CD4-positive, alpha-beta T cell treated with Interleukin-12 subunit alpha and Interleukin-12 subunit beta, for 1 hour (primary cell): ENCODE measurements at regions not wholly inside any gene's neighbourhood (a gene's known extent, or its start where the extent isn't known, plus 50 kb on each side); places are given as distances from the start of the nearest gene placed in this dataset.
"Not testable (repeated sequence)": the region's sequence is repeated elsewhere in the genome, so short reads cannot be mapped to it uniquely, and the experiment has no call there.

Source experiments
- DNase-seq: peaks from one replicate; pipeline ENCODE4 v3.0.0-alpha.2; 2020

DNA sequence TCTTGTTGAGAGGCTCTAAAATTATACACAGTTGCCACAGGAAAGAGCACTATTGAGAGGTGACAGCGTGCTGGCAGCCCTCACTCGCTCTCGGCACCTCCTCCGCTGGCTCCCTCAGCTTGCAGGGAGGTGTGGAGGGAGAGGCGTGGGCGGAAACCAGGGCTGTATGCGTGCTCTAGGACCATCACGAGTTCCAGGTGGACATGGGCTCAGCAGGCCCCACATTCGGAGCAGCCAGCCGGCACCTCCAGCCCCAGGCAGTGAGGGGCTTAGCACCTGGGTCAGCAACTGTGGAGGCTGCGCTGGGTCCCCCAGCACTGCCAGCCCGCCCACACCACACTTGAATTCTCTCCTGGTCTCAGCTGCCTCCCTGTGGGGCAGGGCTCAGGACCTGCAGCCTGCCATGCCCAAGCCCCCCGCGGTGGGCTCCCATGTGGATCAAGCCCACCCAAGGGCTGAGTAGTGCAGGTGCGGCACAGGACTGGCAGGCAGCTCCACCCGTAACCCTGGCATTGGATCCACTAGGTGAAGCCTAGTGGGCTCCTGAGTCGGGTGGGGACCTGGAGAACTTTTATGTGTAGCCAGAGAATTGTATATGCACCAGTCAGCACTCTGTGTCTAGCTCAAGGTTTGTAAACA lies 460.6 kb upstream of the ALCAM start:
- DNase-seq: no peak

- no peak for DNase-seq
These were observed 459.2 kb upstream of the ALCAM start for GRCh38 chr3:104907507-104907906.

GRCh38 chr3:104908761-104909160 lies 457.9 kb upstream of the ALCAM start:
- no peak for DNase-seq

DNA sequence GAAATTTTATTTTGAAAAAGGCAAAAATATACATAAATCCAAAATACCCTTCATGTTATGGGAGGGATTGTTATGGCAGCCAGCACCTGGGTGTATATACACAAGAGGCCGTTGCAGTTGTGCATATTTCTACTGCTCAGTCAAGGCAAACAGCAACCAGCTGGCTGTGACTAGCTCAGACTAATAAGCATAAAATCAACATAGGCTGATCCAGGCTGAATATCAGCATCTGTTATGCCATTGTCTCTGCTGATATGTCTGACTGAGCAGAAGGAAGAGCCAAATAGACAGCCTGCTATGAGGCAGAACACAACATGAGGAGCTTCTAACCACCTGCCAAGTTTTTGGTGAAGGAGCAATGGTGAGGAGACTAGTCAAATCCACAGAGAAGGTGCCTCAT lies 457.5 kb upstream of the ALCAM start:
- no peak for DNase-seq

DNA sequence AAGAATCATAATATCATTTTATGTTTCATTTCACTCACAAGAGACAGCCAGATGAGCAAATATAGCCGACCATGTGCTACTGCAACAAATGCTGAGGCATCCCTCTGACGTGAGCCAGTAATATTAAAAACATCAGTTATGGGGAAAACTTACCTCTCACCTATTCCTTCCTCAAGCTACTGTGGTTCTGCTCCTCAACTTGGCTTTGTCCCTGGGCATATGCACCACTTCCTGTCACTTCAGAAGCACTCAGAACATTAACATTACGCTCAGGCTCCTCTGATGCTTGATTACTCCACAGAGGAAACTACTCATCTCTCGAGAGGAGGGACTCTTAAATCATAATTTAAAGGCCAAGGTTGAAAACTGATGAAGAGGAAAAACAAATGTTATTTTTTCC lies 457.0 kb upstream of the ALCAM start:
- no peak for DNase-seq

GRCh38 chr3:104911376-104911775 lies 455.3 kb upstream of the ALCAM start:
- no peak for DNase-seq

GRCh38 chr3:104916971-104917370 lies 449.7 kb upstream of the ALCAM start:
- no peak for DNase-seq

DNA sequence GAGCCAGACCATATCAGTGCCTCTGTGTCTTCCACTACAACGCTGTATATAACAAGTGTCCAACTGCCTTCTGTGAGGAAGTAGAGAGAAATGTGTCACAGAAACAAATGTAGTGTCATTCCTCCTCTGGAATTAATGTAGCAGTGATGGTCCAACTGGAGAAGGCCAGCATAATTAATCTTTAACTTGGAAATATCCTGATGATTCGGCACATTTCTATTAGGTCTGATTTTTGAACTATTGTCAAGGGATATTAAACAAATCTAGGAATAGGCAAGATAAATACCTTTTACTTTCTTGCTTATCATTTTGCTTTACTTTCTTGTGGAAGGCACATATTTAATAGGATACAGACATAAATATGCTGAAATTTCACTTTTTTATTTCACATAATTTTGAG lies 446.2 kb upstream of the ALCAM start:
- no peak for DNase-seq

- no peak for DNase-seq
These were observed 432.7 kb upstream of the ALCAM start for GRCh38 chr3:104933972-104934371.

DNA sequence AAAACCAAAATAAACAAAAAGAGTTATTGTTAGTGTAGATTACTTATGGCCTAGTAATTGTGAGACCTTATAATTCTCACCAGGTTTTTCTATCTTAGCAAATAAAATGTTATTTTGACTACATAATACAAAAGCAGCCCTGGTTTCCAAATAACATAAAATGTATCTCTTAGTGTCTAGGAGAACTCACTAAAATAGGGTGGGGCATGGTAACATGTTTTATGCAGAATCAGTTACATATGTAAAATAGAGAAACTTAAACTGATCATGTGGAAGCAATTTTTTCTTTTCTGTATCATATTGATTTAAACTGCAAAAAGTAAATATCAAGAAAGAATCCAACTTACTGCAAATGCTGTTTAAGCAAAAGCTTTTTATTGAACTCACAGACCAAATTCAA lies 431.1 kb upstream of the ALCAM start:
- DNase-seq: no peak

GRCh38 chr3:104939196-104939595 lies 427.5 kb upstream of the ALCAM start:
- DNase-seq: no peak

DNA sequence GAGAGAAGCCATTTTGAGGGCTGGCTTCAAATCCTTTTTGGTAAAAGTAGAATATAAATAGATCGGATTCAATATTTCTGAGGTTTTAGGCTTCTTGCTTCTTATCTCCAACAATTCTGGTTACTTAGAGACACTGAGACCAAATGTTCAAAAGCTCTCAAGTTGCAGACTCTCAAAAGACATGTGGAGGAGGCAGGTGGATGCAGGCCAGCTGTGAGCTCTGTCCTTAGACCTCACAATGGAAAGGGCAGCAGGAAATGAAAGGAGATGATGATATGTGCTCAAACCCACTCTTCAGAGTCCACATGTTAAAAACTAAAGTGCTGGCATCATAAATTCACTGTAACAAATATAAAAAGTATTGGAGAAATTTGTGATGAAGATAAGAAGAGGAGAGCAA lies 424.9 kb upstream of the ALCAM start:
- DNase-seq: no peak

- no peak for DNase-seq
These were observed 422.7 kb upstream of the ALCAM start for GRCh38 chr3:104943974-104944373.

DNA sequence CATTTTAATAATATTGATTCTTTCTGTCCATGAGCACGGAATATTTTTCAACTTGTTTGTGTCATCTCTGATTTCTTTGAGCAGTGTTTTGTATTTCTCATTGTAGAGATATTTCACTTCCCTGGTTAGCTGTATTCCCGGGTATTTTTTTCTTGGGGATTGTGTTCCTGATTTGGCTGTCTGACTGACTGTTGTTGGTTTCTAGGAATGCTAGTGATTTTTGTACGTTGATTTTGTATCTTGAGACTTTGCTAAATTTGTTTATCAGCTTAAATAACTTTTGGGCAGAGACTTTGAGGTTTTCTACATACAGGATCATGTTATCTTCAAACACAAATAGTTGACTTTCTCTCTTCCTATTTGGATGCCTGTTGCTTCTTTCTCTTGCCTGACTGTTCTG lies 418.8 kb upstream of the ALCAM start:
- no peak for DNase-seq

DNA sequence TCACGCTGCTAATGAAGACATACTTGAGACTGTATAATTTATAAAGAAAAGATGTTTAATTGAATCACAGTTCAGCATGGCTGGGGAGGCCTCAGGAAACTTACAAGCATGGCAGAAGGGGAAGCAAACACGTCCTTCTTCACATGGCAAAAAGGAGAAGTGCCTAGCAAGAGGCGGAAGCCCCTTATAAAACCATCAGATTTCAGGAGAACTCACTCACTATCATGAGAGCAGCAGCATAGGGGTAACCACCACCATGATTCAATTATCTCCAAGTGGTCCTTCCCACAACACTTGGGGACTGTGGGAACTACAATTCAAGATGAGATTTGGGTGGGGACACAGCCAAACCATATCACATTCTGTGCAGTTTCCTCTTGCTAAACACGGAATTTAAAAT lies 416.9 kb upstream of the ALCAM start:
- DNase-seq: not testable (repeated sequence)

DNA sequence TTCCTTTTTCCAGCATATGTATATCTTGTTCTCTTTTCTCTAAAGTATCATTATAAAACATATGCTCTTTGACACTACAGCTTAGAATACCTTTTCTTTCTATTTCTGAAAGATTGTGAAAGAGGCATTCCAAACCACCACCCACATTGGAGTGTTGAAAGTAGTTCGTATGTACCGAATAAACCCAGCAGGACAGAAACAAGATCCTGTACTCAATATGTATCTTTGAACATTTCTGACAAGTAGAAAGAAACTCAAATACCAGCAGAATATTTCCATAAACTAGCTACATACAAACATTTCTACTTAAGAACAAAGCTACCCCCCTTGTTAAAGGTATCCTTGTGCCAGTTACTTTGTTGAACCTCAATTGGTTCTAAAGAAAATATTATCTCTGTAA lies 415.3 kb upstream of the ALCAM start:
- no peak for DNase-seq

- DNase-seq: no peak
These were observed 414.4 kb upstream of the ALCAM start for GRCh38 chr3:104952146-104952972.

- DNase-seq: no peak
These were observed 409.9 kb upstream of the ALCAM start for GRCh38 chr3:104956620-104957345.

DNA sequence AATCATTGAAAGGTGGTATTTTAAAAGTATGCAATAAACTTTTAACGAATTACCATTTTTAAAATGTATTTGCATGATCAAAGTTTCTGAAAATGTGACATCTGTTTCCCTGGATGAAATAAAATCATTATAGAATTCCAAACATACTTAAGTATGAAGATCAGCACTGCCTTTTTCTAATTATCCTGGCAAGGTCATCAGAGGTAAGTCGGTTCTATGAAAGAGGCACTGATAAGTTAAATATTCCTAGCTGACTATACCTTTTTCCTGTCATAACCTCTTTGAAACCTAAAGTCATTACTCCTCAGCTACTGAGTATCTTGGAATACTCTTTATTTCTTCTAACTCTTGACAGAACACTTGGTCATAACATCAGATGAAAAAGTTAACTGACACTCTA lies 406.1 kb upstream of the ALCAM start:
- DNase-seq: no peak

- DNase-seq: no peak
These were observed 404.9 kb upstream of the ALCAM start for GRCh38 chr3:104961851-104962250.

DNA sequence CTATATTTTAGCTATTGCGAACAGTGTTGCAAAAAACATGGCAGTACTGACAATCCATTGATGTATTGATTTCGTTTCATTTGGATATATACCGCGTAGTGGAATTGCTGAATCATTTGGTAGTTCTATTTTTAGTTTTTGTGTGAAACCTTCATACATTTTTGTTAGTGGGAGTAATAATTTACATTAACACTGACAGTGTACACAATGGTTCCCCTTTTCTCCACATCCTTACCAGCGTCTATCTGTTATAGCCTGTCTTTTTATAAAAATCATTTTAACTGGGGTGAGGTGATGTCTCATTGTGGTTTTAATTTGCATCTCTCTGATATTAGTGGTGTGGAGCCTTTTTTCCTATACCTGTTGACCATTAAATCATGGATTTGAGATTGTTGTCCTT lies 392.4 kb upstream of the ALCAM start:
- DNase-seq: no peak

- no peak for DNase-seq
These were observed 389.0 kb upstream of the ALCAM start for GRCh38 chr3:104977719-104978118.

DNA sequence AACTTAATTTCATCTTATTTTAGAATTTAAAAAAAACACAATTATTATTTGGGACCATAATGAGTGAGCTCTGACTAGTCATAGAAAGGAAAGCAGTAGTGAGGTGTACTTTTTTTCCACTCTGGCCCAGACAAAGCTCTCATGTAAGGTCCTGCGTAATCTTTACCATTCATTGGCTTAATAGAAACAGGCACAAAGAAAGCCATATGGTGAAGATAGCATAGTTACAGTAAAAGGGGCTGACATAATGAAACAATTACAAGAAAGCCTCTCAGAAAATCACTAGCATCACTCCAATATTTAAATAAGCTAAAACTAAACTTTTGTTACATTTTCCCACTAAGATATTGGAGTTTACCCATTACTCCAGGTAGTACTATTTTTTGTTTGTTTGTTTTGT lies 384.6 kb upstream of the ALCAM start:
- DNase-seq: no peak

DNA sequence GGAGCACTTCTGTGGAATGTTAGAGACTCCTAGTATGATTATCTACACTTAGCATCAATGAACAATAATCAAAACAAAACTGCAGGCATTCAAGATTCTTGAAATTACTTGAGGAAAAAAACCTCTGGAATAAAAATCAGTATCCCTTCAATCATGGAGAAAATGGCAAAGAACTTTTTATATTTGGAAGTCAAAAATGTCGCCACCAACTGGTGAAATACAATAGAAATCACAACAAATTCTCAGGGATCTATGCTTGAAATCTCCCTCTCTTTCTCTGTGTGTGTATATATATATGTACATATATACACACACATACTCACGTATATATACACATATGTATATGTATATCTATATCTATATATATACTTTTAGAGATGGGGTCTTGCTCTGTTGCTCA lies 378.9 kb upstream of the ALCAM start:
- DNase-seq: no peak
